T-helper 1 cell treated with Interleukin-12 subunit alpha and Interleukin-12 subunit beta and Interleukin-4 antibody, amounts not matched to agents 30 ng/mL and 1 ng/mL, for 36 hours (primary cell): ENCODE measurements at regions not wholly inside any gene's neighbourhood (a gene's known extent, or its start where the extent isn't known, plus 50 kb on each side); places are given as distances from the start of the nearest gene placed in this dataset.
"Not testable (repeated sequence)": the region's sequence is repeated elsewhere in the genome, so short reads cannot be mapped to it uniquely, and the experiment has no call there.

Source experiments
- intact Hi-C: fragments of 100-400 bp; cut with micrococcal nuclease; formaldehyde crosslinking; loops from one replicate; pipeline ENCODE4 v1.15.1; 2024

GRCh38 chr2:221929259-221929658 lies 357.2 kb upstream of the EPHA4 start:
- intact Hi-C loops = no loop called here

- intact Hi-C loops = no loop called here
These were observed 354.2 kb upstream of the EPHA4 start for GRCh38 chr2:221926327-221926726.

GRCh38 chr2:221924576-221924975 lies 352.5 kb upstream of the EPHA4 start:
- intact Hi-C loops = no loop called here

DNA sequence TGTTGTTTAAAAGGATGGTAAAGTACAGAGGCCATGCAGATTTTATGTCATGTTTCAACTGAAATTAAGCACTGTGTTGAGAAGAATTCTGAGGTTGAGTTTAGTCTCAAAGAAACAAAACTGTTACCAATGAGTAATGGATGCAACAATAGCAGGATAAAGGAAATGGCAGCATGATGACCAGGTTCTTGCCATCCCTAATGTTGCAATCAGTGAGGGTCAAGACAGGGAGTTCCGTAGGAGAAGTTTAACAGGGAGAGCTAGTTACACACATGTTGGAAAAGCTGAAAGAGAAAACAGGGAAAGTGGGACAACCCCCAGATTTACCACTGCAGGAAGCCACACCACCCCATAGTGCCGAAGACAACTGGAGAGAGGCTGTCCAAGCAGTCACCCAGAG lies 343.8 kb upstream of the EPHA4 start:
- intact Hi-C loops = no loop called here

DNA sequence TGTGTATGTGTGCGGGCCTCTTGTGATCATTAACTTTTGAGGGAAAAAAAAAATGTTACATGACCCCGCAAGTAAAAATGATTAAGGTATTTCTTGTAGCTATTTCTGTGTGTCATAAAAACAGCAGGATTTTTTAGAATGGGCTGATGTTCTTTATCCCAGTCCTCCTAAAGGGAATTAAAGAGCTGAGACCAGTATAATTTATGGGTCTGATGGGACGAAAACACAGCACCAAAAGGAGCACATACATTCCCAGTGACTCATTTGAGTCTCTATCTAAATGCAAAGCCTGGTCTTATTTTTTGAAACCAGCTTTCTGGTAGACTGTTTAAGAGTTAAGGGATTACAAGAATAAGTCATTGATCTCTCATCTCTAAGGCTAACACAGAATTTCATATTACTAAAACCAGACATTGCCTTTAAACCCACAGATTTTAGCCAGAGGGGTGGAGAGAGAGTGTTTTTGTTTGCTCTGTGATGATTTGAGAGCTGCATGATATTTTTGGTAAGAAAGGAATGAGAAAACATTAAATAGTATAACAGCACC lies 342.3 kb upstream of the EPHA4 start:
- intact Hi-C loops = no loop called here

DNA sequence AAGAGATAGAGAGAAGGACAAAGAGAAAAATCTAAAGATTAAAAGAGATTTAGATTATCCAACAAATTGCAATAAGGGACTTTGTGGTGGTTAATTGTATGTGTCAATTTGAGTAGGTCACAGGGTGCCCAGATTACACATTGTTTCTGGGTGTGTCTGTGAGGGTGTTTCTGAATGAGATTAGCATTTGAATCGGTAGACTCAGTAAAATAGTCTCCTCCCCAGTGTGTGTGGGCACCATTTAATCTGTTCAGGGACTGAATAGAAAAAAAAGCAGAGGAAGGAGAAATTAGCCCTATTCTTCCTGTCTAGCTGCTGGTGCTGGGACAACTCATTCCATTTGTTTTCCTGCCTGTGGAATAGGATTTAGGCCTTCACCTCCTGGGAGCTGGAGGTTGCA lies 339.8 kb upstream of the EPHA4 start:
- intact Hi-C loops = no loop called here

DNA sequence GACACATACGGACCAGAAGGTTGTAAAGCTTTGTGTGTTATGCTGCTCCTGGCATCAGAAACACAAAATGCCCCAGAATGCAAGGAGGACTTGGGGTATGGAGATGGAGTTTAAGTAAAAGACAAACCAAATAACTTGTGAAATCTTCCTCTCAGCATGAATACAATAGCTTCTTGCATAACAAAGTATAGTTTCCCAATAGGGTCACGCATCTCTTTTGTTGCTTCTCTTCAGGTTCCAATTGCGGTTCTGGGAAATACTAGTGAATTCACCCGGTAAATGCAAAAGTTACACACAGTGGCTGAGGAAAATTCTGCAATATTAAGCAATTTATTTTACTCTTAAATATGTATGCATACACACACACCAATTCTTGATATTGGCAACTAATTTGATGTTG lies 339.2 kb upstream of the EPHA4 start:
- intact Hi-C loops = no loop called here

DNA sequence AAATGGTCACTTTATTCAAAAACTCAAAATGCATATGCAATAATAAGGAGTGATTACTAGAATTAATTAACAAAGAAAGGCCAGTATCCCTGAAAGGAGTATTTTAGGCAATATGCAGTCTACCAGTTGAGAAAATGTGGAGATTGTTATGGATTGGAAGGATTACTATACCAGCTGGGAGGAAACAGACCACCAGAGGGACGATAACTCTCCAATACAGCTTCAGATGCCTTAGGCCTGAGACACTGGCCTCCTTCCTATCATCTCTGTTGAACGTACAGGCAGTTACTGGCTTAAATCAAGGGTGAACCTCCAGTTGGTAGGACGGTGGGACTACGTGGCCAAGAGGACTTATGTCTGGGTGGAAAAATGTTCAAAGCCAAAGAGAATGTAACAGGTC lies 336.4 kb upstream of the EPHA4 start:
- intact Hi-C loops = no loop called here

- intact Hi-C loops = no loop called here
These were observed 325.6 kb upstream of the EPHA4 start for GRCh38 chr2:221897718-221898117.

GRCh38 chr2:221896505-221897151 lies 324.5 kb upstream of the EPHA4 start:
- intact Hi-C loops = no loop called here

- intact Hi-C loops = no loop called here
These were observed 323.4 kb upstream of the EPHA4 start for GRCh38 chr2:221895366-221896121.

DNA sequence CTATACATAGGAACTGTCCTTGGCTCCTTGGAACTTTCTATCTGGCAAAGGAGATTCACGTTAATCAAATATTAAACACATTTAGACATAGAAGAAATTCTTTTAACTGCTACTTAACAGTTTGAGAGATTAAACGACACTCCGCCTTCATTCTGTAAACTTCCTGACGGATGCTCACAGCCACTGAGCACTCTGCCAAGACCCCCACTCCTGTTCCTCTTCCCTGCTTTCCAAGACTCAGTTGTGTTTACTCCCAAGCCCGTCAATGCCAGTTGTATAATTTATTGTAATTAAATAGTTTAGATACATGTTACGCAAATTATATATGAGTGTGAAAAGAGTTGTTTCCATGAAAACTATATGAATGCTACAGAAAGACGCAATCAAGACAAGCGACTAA lies 321.4 kb upstream of the EPHA4 start:
- intact Hi-C loops = no loop called here

DNA sequence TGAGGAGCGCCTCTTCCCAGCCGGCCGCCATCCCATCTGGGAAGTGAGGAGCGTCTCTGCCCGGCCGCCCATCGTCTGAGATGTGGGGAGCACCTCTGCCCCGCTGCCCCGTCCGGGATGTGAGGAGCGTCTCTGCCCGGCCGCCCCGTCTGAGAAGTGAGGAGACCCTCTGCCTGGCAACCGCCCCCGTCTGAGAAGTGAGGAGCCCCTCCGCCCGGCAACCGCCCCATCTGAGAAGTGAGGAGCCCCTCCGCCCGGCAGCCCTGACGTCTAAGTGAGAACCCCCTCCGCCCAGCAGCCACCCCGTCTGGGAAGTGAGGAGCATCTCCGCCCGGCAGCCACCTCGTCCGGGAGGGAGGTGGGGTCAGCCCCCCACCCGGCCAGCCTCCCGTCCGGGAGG lies 319.9 kb upstream of the EPHA4 start:
- intact Hi-C loops = not testable (repeated sequence)

DNA sequence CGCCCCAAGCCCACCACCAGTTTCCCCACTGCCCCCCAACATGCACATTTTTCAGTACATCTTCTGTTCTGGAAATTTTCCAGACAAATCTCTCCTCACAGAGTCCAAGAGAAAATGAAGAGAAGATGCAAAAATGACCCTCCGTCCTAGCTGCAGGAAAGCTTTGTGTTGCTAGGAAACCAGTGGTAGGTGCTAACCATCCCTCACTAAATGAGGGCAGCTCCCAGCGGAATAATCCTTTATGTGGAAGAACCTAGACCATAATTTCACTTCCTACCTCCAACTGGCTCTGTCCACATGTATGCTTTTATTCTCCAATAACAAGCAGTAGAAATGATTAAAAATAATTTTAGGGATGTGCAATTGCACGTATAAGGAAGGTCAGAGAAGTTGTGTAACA lies 311.9 kb upstream of the EPHA4 start:
- intact Hi-C loops = no loop called here

GRCh38 chr2:221876016-221876415 lies 303.9 kb upstream of the EPHA4 start:
- intact Hi-C loops = no loop called here

DNA sequence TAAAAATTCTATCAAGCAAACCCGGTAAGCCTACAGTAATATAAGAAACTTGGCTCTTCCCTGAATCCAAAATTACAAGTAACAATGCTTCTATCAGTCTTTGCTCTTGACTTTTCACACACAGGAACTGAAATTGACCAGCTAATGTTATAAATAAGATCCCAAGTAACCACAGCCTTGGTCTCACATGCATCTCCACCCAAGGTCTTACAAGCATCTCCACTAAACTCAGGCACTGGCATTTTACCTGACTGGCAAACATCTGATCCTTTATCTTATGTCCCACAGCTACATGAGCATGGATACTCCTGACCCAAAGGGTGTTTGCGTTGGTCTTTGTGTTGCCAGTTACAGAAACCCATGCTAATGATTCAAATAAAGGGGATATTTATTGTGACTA lies 302.3 kb upstream of the EPHA4 start:
- intact Hi-C loops = no loop called here

DNA sequence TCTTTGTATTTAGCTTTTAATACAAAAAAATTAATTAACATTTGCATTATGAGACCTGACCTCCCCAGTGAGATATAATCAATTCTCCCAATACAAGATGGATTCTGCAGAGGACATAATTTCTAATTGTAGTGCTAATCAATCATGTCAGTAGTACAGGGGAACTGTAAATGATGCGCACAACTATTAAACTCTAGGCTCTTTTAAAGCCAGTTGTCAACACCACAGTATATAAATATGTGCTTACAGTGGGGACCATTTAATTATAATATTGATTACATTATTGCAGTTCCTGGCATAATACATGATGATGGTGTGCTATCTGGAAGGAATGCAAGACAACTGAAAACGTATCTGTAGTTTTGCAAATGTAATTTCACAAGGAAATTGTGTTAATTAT lies 285.6 kb upstream of the EPHA4 start:
- intact Hi-C loops = no loop called here

GRCh38 chr2:221853297-221853696 lies 281.2 kb upstream of the EPHA4 start:
- intact Hi-C loops = no loop called here

DNA sequence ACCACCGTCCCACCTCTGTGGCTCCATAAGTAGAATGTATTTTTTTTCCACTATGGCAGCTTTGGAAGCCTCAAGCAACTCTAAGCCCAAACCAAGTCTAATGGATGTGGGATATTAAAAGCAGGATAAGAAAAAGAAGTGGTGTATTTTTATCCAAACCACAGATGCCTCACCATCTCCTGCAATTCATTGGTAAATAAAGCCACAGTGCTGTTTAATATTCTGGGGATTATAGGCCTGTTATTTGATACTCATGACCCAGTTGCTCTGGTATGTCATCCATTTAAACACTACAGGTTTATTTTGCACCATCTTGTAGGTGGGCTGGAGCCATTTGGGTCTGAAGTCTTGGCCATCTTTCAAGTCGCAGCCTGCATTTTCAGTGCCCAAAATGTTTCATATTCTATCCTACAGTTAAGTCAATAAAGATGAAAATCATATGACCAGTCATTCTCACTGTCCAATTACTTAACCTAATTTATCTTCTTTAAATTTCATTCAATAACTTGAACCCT lies 279.5 kb upstream of the EPHA4 start:
- intact Hi-C loops = no loop called here

DNA sequence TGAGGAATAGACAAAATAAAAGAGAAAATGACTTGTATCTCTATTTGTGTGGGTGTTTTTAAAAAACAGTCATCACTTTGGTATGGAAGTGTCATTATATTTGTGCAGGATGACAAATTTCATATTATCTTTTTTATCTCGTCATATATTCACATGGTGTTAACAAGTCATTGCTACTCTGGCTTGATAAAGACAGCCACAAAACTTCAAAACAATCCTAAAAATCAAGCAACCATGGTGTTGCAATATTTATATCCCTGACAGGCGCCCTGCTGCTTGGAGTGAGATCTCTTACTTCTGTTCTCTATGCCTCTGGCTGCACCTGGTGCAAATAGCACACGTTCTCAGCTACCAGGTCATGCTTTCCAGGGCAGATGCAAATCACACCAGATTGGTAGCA lies 278.0 kb upstream of the EPHA4 start:
- intact Hi-C loops = no loop called here

- intact Hi-C loops = no loop called here
These were observed 276.2 kb upstream of the EPHA4 start for GRCh38 chr2:221848286-221848685.

- intact Hi-C loops = no loop called here
These were observed 272.9 kb upstream of the EPHA4 start for GRCh38 chr2:221845021-221845365.
